Activated T-cell treated with anti-CD3 and anti-CD28 coated beads for 24 hours (primary cell): ENCODE measurements at regions not wholly inside any gene's neighbourhood (a gene's known extent, or its start where the extent isn't known, plus 50 kb on each side); places are given as distances from the start of the nearest gene placed in this dataset.
"Not testable (repeated sequence)": the region's sequence is repeated elsewhere in the genome, so short reads cannot be mapped to it uniquely, and the experiment has no call there.

ENCODE experiments used
- DNase-seq: peaks from one replicate; pipeline ENCODE4 v3.0.0-alpha.2; 2020; ENCODE audit warnings: low read depth

GRCh38 chr7:39758234-39758970 is 135.0 kb downstream of the RALA start:
- no peak for DNase-seq

- DNase-seq = no peak
Measured at GRCh38 chr7:39761449-39761848, 138.1 kb downstream of the RALA start.

GRCh38 chr7:39762466-39762865 is 139.1 kb downstream of the RALA start:
- DNase-seq = not testable (repeated sequence)

- not testable (repeated sequence) for DNase-seq
Measured at GRCh38 chr7:39762881-39763280, 139.5 kb downstream of the RALA start.

GRCh38 chr7:39765833-39766232 is 142.5 kb downstream of the RALA start:
- not testable (repeated sequence) for DNase-seq

- not testable (repeated sequence) for DNase-seq
Measured at GRCh38 chr7:39768439-39768838, 145.1 kb downstream of the RALA start.

GRCh38 chr7:39774341-39774851 is 151.0 kb downstream of the RALA start:
- DNase-seq = not testable (repeated sequence)

- not testable (repeated sequence) for DNase-seq
Measured at GRCh38 chr7:39781557-39781956, 158.2 kb downstream of the RALA start.

GRCh38 chr7:39786440-39786839 is 163.1 kb downstream of the RALA start:
- DNase-seq = not testable (repeated sequence)

- not testable (repeated sequence) for DNase-seq
Measured at GRCh38 chr7:39791035-39791434, 159.0 kb upstream of the CDK13 start.

GRCh38 chr7:39791911-39792310 is 158.1 kb upstream of the CDK13 start:
- DNase-seq = not testable (repeated sequence)

GRCh38 chr7:39793026-39793425 is 157.0 kb upstream of the CDK13 start:
- DNase-seq = not testable (repeated sequence)

- not testable (repeated sequence) for DNase-seq
Measured at GRCh38 chr7:39793851-39794250, 156.2 kb upstream of the CDK13 start.

GRCh38 chr7:39796947-39797346 is 153.1 kb upstream of the CDK13 start:
- DNase-seq = not testable (repeated sequence)

GRCh38 chr7:39798077-39798476 is 152.0 kb upstream of the CDK13 start:
- not testable (repeated sequence) for DNase-seq

- no peak for DNase-seq
Measured at GRCh38 chr7:39808796-39809481, 141.1 kb upstream of the CDK13 start.

GRCh38 chr7:39810204-39810642 is 139.8 kb upstream of the CDK13 start:
- no peak for DNase-seq

GRCh38 chr7:39810710-39811109 is 139.3 kb upstream of the CDK13 start:
- no peak for DNase-seq

- DNase-seq = no peak
Measured at GRCh38 chr7:39811161-39811614, 138.9 kb upstream of the CDK13 start.

GRCh38 chr7:39816462-39817060 is 133.5 kb upstream of the CDK13 start:
- no peak for DNase-seq

GRCh38 chr7:39819514-39819913 is 130.5 kb upstream of the CDK13 start:
- no peak for DNase-seq

- no peak for DNase-seq
Measured at GRCh38 chr7:39824456-39825200, 125.4 kb upstream of the CDK13 start.
